ENCODE measurements at regions not wholly inside any gene's neighbourhood (a gene's known extent, or its start where the extent isn't known, plus 50 kb on each side); places are given as distances from the start of the nearest gene placed in this dataset.

- no peak overlapping the region for H3K27ac ChIP-seq
- no peaks in the 10 kb centered on the region for H3F3A ChIP-seq (ENCODE audit: insufficient read depth)
- no peaks in the 10 kb centered on the region for H3K79me2 ChIP-seq (ENCODE audit: insufficient read depth)
- WGBS, 2 experiments (ENCODE audit: low coverage in 1 of 2, low lambda C conversion rate in 2 of 2, missing lambda C conversion rate in 2 of 2): 51 to 55% methylated on average over 20 of the region's 20 CpGs
- H3K4me3 ChIP-seq: no peak overlapping the region
- no peak for DNase-seq
- in situ Hi-C loops (cut with MboI): no loop called here
- H3K27me3 ChIP-seq (replicated peaks; ENCODE audit: insufficient read depth): no peaks in the 10 kb centered on the region
- no peaks in the 10 kb centered on the region for H4K20me1 ChIP-seq (ENCODE audit: insufficient read depth)
- TF ChIP-seq EZH2phosphoT487 (IDR thresholded peaks at IDR 0.05; ENCODE audit: insufficient read depth, low read depth): no peak
- TF ChIP-seq EZH2 (IDR thresholded peaks at IDR 0.05; ENCODE audit: insufficient read depth, poor library complexity, severe bottlenecking): no peak
- no peaks in the 10 kb centered on the region for H3K36me3 ChIP-seq (ENCODE audit: low read depth)
- no peak overlapping the region for H2AFZ ChIP-seq
- H3K9me3 ChIP-seq (ENCODE audit: low read depth): no peaks in the 10 kb centered on the region
- no peak overlapping the region for H3K9ac ChIP-seq
- no peak overlapping the region for H3K4me2 ChIP-seq (ENCODE audit: unreplicated experiment)
- no peaks in the 10 kb centered on the region for H3K9me2 ChIP-seq (ENCODE audit: insufficient read depth)
- H3K4me1 ChIP-seq (ENCODE audit: insufficient read depth): no peaks in the 10 kb centered on the region
These were observed 227.5 kb downstream of the CTTN start for GRCh38 chr11:70625582-70626518.

DNA sequence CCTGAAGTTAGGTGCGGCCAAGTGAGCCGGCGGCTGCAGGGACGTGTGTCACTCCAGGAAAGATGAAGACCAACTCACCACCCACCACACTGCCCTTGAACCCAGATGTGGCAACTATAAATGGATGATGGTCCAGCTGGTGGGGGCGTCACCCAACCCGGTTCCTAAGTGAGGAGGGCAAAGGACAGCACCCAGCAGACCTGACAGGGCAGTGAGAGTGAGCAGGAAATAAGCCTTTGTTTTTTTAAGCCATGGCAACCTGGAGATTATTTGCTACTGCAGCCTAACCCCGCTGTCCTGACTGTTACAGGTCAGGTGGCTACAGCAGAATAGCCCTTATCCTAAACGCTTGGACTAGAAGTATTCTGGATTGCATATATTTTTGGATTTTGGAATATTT lies 228.9 kb downstream of the CTTN start:
- no peaks in the 10 kb centered on the region for H3K27me3 ChIP-seq (replicated peaks; ENCODE audit: insufficient read depth)
- no peaks in the 10 kb centered on the region for H3K9me2 ChIP-seq (ENCODE audit: insufficient read depth)
- 69 to 71% methylated on average over 8 of the region's 8 CpGs for WGBS, 2 experiments (ENCODE audit: low coverage in 1 of 2, low lambda C conversion rate in 2 of 2, missing lambda C conversion rate in 2 of 2)
- no peak overlapping the region for H2AFZ ChIP-seq
- no peak overlapping the region for H3K9ac ChIP-seq
- no peak for DNase-seq
- H3K36me3 ChIP-seq (ENCODE audit: low read depth): no peaks in the 10 kb centered on the region
- no peaks in the 10 kb centered on the region for H3K4me1 ChIP-seq (ENCODE audit: insufficient read depth)
- no peak overlapping the region for H3K4me3 ChIP-seq
- H3F3A ChIP-seq (ENCODE audit: insufficient read depth): no peaks in the 10 kb centered on the region
- no peak overlapping the region for H3K4me2 ChIP-seq (ENCODE audit: unreplicated experiment)
- H3K9me3 ChIP-seq (ENCODE audit: low read depth): no peaks in the 10 kb centered on the region
- no peak for TF ChIP-seq EZH2 (IDR thresholded peaks at IDR 0.05; ENCODE audit: insufficient read depth, poor library complexity, severe bottlenecking)
- no peak for TF ChIP-seq EZH2phosphoT487 (IDR thresholded peaks at IDR 0.05; ENCODE audit: insufficient read depth, low read depth)
- in situ Hi-C loops (cut with MboI): no loop called here
- H4K20me1 ChIP-seq (ENCODE audit: insufficient read depth): no peaks in the 10 kb centered on the region
- no peak overlapping the region for H3K27ac ChIP-seq
- H3K79me2 ChIP-seq (ENCODE audit: insufficient read depth): no peaks in the 10 kb centered on the region

DNA sequence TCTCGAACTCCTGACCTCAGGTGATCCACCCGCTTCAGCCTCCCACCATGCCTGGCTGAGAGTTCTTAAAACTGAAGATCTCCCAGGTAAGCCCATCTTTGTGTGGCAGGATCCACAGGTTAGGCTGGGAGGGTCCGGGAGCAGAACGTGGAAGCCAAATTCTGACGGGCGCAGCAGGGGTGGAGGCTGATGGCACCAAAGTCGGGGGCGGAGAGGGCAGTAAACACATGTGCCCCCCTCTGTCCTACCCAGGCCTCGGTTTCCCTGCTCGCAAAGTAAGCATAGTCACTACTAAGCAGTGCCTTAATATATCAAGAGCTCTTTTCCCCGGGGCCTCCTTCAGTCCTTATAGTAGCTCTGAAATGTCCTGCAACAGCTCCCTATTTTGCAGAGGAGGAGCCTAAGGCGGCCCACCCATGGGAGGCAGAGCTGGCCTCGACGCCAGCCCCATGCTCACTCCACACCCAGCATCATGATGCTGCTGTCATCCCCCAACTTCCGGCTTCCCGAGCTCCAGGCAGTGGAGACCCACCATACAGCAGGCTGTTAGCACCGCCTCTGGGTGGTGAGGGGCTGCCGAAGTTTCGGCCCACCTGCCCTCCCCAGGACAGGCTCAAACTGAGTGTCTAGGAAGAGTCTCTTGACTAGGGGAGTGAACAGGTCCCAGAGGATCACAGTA lies 230.0 kb downstream of the CTTN start:
- DNase-seq: no peak

DNA sequence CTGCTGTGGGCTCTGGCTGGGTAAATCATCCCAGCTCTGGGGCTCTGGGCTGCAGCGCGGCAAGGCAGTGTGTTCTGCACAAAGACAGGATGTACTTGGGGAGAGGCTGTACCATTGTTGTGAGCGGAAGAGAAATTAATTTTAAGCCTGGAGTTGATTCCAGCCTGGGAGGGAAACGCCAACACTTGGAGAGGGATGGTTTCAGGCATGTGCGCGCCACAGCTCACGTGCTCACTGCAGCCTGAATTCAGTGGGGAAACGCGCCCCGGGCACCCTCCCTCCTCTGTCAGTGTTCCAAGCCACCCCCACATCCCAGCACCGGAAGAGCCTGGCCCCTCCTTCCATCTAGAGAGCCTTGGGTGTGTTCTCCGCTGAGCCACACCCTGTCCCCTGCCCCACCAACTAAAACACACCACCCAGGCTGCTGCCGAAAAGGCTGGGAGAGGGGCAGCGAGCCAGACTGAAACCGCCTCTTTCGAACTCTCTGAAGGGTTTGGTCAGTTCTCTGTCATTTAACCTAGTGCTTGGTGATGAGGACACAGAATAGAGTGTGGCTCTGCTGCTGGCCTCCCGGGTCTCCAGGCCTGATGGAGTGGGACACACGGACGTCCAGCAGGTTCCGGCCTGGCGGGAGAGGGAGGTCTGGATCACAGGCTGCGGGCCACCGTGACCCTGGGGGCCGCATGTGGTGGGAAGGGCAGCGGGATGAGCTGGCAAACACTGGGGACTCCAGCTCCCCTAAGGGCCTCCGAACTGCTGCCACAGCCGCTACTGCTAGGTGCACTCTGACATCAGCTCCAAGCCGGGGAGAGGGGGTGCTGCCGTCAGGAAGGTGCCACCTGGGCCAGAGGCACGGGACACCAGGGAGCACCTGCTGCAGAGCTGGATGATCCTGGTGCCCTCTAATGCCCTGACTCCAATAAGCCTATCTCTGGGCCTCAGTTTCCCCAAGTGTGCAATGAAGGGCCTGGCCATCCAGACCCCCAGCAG lies 230.8 kb downstream of the CTTN start:
- no peak overlapping the region for H2AFZ ChIP-seq
- no peak for TF ChIP-seq EZH2phosphoT487 (IDR thresholded peaks at IDR 0.05; ENCODE audit: insufficient read depth, low read depth)
- no peak overlapping the region for H3K27ac ChIP-seq
- H3F3A ChIP-seq (ENCODE audit: insufficient read depth): no peaks in the 10 kb centered on the region
- no peaks in the 10 kb centered on the region for H3K79me2 ChIP-seq (ENCODE audit: insufficient read depth)
- H3K36me3 ChIP-seq (ENCODE audit: low read depth): no peaks in the 10 kb centered on the region
- WGBS, 2 experiments (ENCODE audit: low coverage in 1 of 2, low lambda C conversion rate in 2 of 2, missing lambda C conversion rate in 2 of 2): 29% methylated on average over 27 to 28 of the region's 30 CpGs
- no peaks in the 10 kb centered on the region for H3K27me3 ChIP-seq (replicated peaks; ENCODE audit: insufficient read depth)
- H3K4me1 ChIP-seq (ENCODE audit: insufficient read depth): no peaks in the 10 kb centered on the region
- H3K9ac ChIP-seq: no peak overlapping the region
- H3K4me3 ChIP-seq: no peak overlapping the region
- H3K9me2 ChIP-seq (ENCODE audit: insufficient read depth): no peaks in the 10 kb centered on the region
- in situ Hi-C loops (cut with MboI): no loop called here
- DNase-seq: no peak
- no peak overlapping the region for H3K4me2 ChIP-seq (ENCODE audit: unreplicated experiment)
- H3K9me3 ChIP-seq (ENCODE audit: low read depth): no peaks in the 10 kb centered on the region
- H4K20me1 ChIP-seq (ENCODE audit: insufficient read depth): no peaks in the 10 kb centered on the region

More for the DNA sequence above, 230.0 kb downstream of the CTTN start:
- in situ Hi-C loops (cut with MboI): no loop called here
- no peaks in the 10 kb centered on the region for H3K9me3 ChIP-seq (ENCODE audit: low read depth)
- WGBS, 2 experiments (ENCODE audit: low coverage in 1 of 2, low lambda C conversion rate in 2 of 2, missing lambda C conversion rate in 2 of 2): 40 to 46% methylated on average over 19 of the region's 19 CpGs
- H3K9me2 ChIP-seq (ENCODE audit: insufficient read depth): no peaks in the 10 kb centered on the region
- H3K9ac ChIP-seq: no peak overlapping the region
- no peaks in the 10 kb centered on the region for H4K20me1 ChIP-seq (ENCODE audit: insufficient read depth)
- no peak overlapping the region for H2AFZ ChIP-seq
- H3K79me2 ChIP-seq (ENCODE audit: insufficient read depth): no peaks in the 10 kb centered on the region
- no peaks in the 10 kb centered on the region for H3K27me3 ChIP-seq (replicated peaks; ENCODE audit: insufficient read depth)
- H3K4me1 ChIP-seq (ENCODE audit: insufficient read depth): no peaks in the 10 kb centered on the region
- TF ChIP-seq EZH2phosphoT487 (IDR thresholded peaks at IDR 0.05; ENCODE audit: insufficient read depth, low read depth): no peak
- no peak for TF ChIP-seq EZH2 (IDR thresholded peaks at IDR 0.05; ENCODE audit: insufficient read depth, poor library complexity, severe bottlenecking)
- no peaks in the 10 kb centered on the region for H3F3A ChIP-seq (ENCODE audit: insufficient read depth)
- H3K4me3 ChIP-seq: no peak overlapping the region
- no peak overlapping the region for H3K4me2 ChIP-seq (ENCODE audit: unreplicated experiment)
- H3K36me3 ChIP-seq (ENCODE audit: low read depth): no peaks in the 10 kb centered on the region
- H3K27ac ChIP-seq: no peak overlapping the region

Data from GM23248 (cell line).